Activated naive CD8-positive, alpha-beta T cell treated with anti-CD3 and anti-CD28 coated beads for 36 hours (primary cell): ENCODE measurements at regions not wholly inside any gene's neighbourhood (a gene's known extent, or its start where the extent isn't known, plus 50 kb on each side); places are given as distances from the start of the nearest gene placed in this dataset.
A peak's percentile ranks its signal among the peaks of the same experiment; 100 is the strongest.

Source experiments
- DNase-seq: peaks from one replicate; pipeline ENCODE4 v3.0.0; 2021
- H3K27ac Mint-ChIP-seq: one replicate; pipeline ENCODE4 v1.8.0; 2022; ENCODE audit warnings: mild to moderate bottlenecking, moderate library complexity, mixed read lengths
- H3K27me3 Mint-ChIP-seq: one replicate; pipeline ENCODE4 v1.8.0; 2022; ENCODE audit warnings: mild to moderate bottlenecking, mixed read lengths
- H3K36me3 Mint-ChIP-seq: one replicate; pipeline ENCODE4 v1.8.0; 2021; ENCODE audit warnings: mild to moderate bottlenecking, mixed read lengths
- H3K4me1 Mint-ChIP-seq: one replicate; pipeline ENCODE4 v1.8.0; 2021; ENCODE audit warnings: mixed read lengths
- H3K4me3 Mint-ChIP-seq: one replicate; pipeline ENCODE4 v1.8.0; 2022; ENCODE audit warnings: mild to moderate bottlenecking, moderate library complexity, mixed read lengths
- H3K9me3 Mint-ChIP-seq: one replicate; pipeline ENCODE4 v1.8.0; 2022; ENCODE audit warnings: mixed read lengths

DNA sequence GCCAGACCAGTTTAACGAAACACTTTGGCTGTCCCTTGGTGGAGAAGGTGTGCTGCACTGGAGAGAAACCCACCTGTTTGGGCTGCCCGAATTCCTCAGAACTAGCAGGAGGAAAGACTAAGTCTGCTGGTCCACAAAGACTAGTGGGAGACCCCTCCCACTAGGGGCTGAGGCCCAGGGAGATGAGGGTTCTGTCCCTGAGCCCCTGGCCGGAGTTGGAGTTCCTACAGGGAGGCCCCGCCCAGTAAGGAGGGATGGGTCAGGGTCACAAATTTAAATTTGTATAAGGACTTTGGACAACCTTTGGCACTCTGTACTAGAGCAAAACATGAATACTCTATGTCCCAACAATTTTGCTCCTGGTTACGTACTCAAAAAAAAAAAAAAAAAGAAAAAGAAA, 200.8 kb upstream of the C11orf87 start:
- Mint-ChIP-seq H3K36me3 (no peaks in the 10 kb centered on the region), H3K9me3 (peaks cover 6% of the 10 kb centered on the region), H3K4me1 (no peaks in the 10 kb centered on the region), H3K4me3 (no peak overlapping the region), H3K27me3 (peaks cover 6% of the 10 kb centered on the region), H3K27ac (no peak overlapping the region)
- no peak for DNase-seq

- Mint-ChIP-seq H3K27ac (no peak overlapping the region), H3K9me3 (peaks cover 4% of the 10 kb centered on the region), H3K4me1 (no peaks in the 10 kb centered on the region), H3K27me3 (peaks cover 6% of the 10 kb centered on the region), H3K36me3 (no peaks in the 10 kb centered on the region), H3K4me3 (no peak overlapping the region)
- no peak for DNase-seq
These were observed 199.2 kb upstream of the C11orf87 start for GRCh38 chr11:109222761-109223160.

GRCh38 chr11:109223451-109223850, 198.5 kb upstream of the C11orf87 start:
- H3K27ac Mint-ChIP-seq = no peak overlapping the region
- H3K9me3 Mint-ChIP-seq = peaks cover 4% of the 10 kb centered on the region
- no peak for DNase-seq
- H3K27me3 Mint-ChIP-seq = peaks cover under 1% of the 10 kb centered on the region
- no peaks in the 10 kb centered on the region for H3K36me3 Mint-ChIP-seq
- H3K4me1 Mint-ChIP-seq = no peaks in the 10 kb centered on the region
- H3K4me3 Mint-ChIP-seq = no peak overlapping the region

- Mint-ChIP-seq H3K27me3 (no peaks in the 10 kb centered on the region), H3K4me3 (no peak overlapping the region), H3K4me1 (no peaks in the 10 kb centered on the region), H3K27ac (no peak overlapping the region), H3K36me3 (no peaks in the 10 kb centered on the region), H3K9me3 (no peaks in the 10 kb centered on the region)
- no peak for DNase-seq
These were observed 192.3 kb upstream of the C11orf87 start for GRCh38 chr11:109229682-109230081.

GRCh38 chr11:109236188-109236587, 185.8 kb upstream of the C11orf87 start:
- Mint-ChIP-seq H3K27me3 (no peaks in the 10 kb centered on the region), H3K4me1 (no peaks in the 10 kb centered on the region), H3K27ac (no peak overlapping the region), H3K4me3 (no peak overlapping the region), H3K36me3 (no peaks in the 10 kb centered on the region), H3K9me3 (no peaks in the 10 kb centered on the region)
- no peak for DNase-seq

DNA sequence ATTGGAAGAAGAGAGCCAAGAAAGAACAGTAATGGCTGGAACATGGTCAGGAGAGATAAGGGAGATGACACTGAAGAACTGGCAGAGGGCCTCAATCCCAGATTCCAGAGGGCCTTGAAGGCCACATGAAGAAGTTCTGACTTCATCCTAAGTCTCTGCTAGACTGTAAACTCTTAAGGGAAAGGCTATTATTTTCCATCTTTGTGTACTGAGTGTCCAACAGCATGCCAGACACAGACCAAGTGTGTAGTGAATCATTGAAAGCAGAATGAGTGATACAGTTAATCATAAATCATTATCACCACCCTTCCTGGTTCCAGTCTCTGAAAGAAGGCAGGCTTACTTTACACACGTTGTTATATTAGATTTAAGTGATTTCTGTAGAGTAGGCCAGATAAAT, 185.3 kb upstream of the C11orf87 start:
- H3K36me3 Mint-ChIP-seq = no peaks in the 10 kb centered on the region
- H3K9me3 Mint-ChIP-seq = no peaks in the 10 kb centered on the region
- no peaks in the 10 kb centered on the region for H3K27me3 Mint-ChIP-seq
- no peak for DNase-seq
- H3K27ac Mint-ChIP-seq = no peak overlapping the region
- H3K4me1 Mint-ChIP-seq = no peaks in the 10 kb centered on the region
- H3K4me3 Mint-ChIP-seq = no peak overlapping the region

DNA sequence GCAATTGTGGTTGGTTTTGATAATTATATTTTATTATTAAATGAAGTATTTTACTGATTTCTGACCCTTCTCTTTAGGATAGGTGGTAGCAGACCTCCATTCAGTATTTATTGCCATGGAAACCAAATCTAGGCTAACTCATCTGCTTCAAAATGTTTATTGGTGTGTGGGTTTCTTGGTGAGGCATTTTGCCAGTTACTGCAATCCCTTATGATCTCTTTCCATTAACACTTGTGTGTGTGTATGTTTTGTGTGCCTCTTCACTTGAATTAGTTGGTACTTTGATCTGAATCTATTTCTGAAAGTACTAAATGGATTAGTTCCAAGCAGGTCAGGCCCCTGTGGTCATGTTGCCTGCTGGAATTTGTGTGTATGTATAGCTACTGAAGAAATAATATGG, 184.4 kb upstream of the C11orf87 start:
- H3K4me1 Mint-ChIP-seq = no peaks in the 10 kb centered on the region
- no peaks in the 10 kb centered on the region for H3K36me3 Mint-ChIP-seq
- H3K27ac Mint-ChIP-seq = no peak overlapping the region
- no peak overlapping the region for H3K4me3 Mint-ChIP-seq
- H3K27me3 Mint-ChIP-seq = no peaks in the 10 kb centered on the region
- H3K9me3 Mint-ChIP-seq = no peaks in the 10 kb centered on the region
- no peak for DNase-seq

DNA sequence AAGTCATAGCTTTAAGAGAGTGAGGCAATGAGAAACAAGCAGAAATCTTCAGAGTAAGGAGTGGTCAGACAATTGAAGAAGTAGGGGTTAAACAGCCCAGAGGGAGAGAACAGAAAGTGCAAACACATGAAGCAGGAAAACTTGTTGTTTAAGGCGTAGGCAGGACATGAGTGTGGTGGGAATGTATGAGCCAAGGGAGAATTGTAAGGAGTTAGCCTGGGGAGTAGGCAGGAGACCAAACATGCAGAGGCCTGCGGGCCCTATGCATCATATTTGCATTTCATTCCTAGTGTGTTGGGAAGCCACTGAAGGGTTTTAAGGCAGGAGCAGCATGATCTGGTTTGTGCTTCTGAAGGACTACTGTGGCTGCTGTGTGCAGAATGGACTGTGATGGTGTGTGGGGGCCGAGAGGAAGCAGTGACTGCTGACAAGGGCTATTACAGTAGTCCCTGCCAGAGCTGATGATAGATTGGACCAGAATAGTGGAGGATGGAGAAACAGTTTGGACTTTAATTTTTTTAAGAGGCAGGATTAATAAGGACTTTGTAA, 179.9 kb upstream of the C11orf87 start:
- Mint-ChIP-seq H3K27ac (peak overlapping the region; percentile 10), H3K4me1 (no peaks in the 10 kb centered on the region), H3K36me3 (no peaks in the 10 kb centered on the region), H3K4me3 (no peak overlapping the region), H3K9me3 (no peaks in the 10 kb centered on the region), H3K27me3 (no peaks in the 10 kb centered on the region)
- no peak for DNase-seq

DNA sequence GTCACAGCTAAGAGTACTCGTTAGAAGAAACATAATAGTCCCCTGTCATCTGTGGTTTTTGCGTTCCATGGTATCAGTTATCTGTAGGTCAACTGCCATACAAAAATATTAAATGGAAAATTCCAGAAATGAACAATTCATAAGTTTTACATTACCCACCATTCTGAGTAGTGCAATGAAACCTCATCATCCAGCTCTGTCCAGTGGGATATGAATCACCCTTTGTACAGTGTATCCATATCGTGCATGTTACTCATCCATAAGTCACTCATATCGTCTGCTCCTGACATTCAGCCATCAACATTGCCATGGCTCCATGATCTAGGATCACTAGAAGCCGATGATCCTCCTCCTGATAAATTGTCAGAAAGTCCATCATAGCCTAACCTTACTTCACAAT, 174.9 kb upstream of the C11orf87 start:
- Mint-ChIP-seq H3K9me3 (no peaks in the 10 kb centered on the region), H3K36me3 (no peaks in the 10 kb centered on the region), H3K4me1 (no peaks in the 10 kb centered on the region), H3K4me3 (no peak overlapping the region), H3K27me3 (no peaks in the 10 kb centered on the region), H3K27ac (no peak overlapping the region)
- no peak for DNase-seq

GRCh38 chr11:109249597-109249996, 172.4 kb upstream of the C11orf87 start:
- no peak overlapping the region for H3K27ac Mint-ChIP-seq

GRCh38 chr11:109251230-109251629, 170.8 kb upstream of the C11orf87 start:
- Mint-ChIP-seq H3K27me3 (no peaks in the 10 kb centered on the region), H3K4me1 (no peaks in the 10 kb centered on the region), H3K27ac (no peak overlapping the region), H3K9me3 (no peaks in the 10 kb centered on the region), H3K36me3 (no peaks in the 10 kb centered on the region), H3K4me3 (no peak overlapping the region)
- no peak for DNase-seq

More at GRCh38 chr11:109249597-109249996, 172.4 kb upstream of the C11orf87 start:
- Mint-ChIP-seq H3K4me1 (no peaks in the 10 kb centered on the region), H3K36me3 (no peaks in the 10 kb centered on the region), H3K27me3 (no peaks in the 10 kb centered on the region), H3K9me3 (no peaks in the 10 kb centered on the region), H3K4me3 (no peak overlapping the region)
- DNase-seq = no peak

- Mint-ChIP-seq H3K27me3 (no peaks in the 10 kb centered on the region), H3K9me3 (peaks cover 15% of the 10 kb centered on the region), H3K36me3 (no peaks in the 10 kb centered on the region), H3K27ac (no peak overlapping the region), H3K4me1 (no peaks in the 10 kb centered on the region), H3K4me3 (no peak overlapping the region)
- no peak for DNase-seq
These were observed 157.9 kb upstream of the C11orf87 start for GRCh38 chr11:109264128-109264527.

GRCh38 chr11:109267293-109268095, 154.5 kb upstream of the C11orf87 start:
- H3K27me3 Mint-ChIP-seq = no peaks in the 10 kb centered on the region
- H3K9me3 Mint-ChIP-seq = peaks cover 15% of the 10 kb centered on the region
- DNase-seq = no peak
- H3K4me3 Mint-ChIP-seq = no peak overlapping the region
- no peaks in the 10 kb centered on the region for H3K36me3 Mint-ChIP-seq
- no peaks in the 10 kb centered on the region for H3K4me1 Mint-ChIP-seq
- no peak overlapping the region for H3K27ac Mint-ChIP-seq

- no peaks in the 10 kb centered on the region for H3K36me3 Mint-ChIP-seq
- no peaks in the 10 kb centered on the region for H3K4me1 Mint-ChIP-seq
- peaks cover 7% of the 10 kb centered on the region for H3K27me3 Mint-ChIP-seq
- H3K9me3 Mint-ChIP-seq = peaks cover 5% of the 10 kb centered on the region
- no peak overlapping the region for H3K4me3 Mint-ChIP-seq
- H3K27ac Mint-ChIP-seq = no peak overlapping the region
- DNase-seq = no peak
These were observed 146.1 kb upstream of the C11orf87 start for GRCh38 chr11:109275931-109276330.

- Mint-ChIP-seq H3K4me1 (no peaks in the 10 kb centered on the region), H3K27me3 (peaks cover 13% of the 10 kb centered on the region), H3K36me3 (no peaks in the 10 kb centered on the region), H3K4me3 (no peak overlapping the region), H3K9me3 (peaks cover 2% of the 10 kb centered on the region), H3K27ac (no peak overlapping the region)
- DNase-seq = no peak
These were observed 136.5 kb upstream of the C11orf87 start for GRCh38 chr11:109285465-109285864.

DNA sequence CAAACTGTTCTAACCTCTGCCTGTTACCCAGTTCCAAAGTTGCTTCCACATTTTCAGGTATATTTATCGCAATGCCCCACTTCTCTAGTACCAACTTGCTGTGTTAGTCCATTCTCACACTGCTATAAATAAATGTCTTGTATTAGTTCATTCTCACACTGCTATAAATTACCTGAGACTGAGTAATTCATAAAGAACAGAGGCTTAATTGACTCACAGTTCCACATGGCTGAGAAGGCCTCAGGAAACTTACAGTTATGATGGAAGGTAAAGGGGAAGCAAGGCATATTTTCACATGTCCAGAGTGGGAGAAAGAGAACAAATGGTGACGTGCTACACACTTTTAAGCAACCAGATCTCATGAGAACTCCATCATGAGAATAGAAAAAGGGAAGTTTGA, 130.4 kb upstream of the C11orf87 start:
- Mint-ChIP-seq H3K4me1 (no peaks in the 10 kb centered on the region), H3K9me3 (no peaks in the 10 kb centered on the region), H3K27me3 (no peaks in the 10 kb centered on the region), H3K4me3 (no peak overlapping the region), H3K27ac (no peak overlapping the region), H3K36me3 (no peaks in the 10 kb centered on the region)
- no peak for DNase-seq
